NCI-H2081 (cell line): ENCODE measurements at regions not wholly inside any gene's neighbourhood (a gene's known extent, or its start where the extent isn't known, plus 50 kb on each side); places are given as distances from the start of the nearest gene placed in this dataset.

Source experiments
- DNase-seq, 2 experiments: peaks; one replicate each; lab custom pipeline; 2025; lab: John Stamatoyannopoulos, UW

- no peak for DNase-seq
Observed at GRCh38 chr13:111394211-111394922, 73.9 kb downstream of the TEX29 start.

- DNase-seq = no peak
Observed at GRCh38 chr13:111395511-111396393, 75.3 kb downstream of the TEX29 start.

GRCh38 chr13:111396457-111396856 lies 76.0 kb downstream of the TEX29 start:
- DNase-seq = no peak

- no peak for DNase-seq
Observed at GRCh38 chr13:111397202-111397880, 76.9 kb downstream of the TEX29 start.

- no peak for DNase-seq
Observed at GRCh38 chr13:111398196-111398595, 77.8 kb downstream of the TEX29 start.

- no peak for DNase-seq
Observed at GRCh38 chr13:111398715-111399299, 78.4 kb downstream of the TEX29 start.

- no peak for DNase-seq
Observed at GRCh38 chr13:111399334-111399733, 78.9 kb downstream of the TEX29 start.

- DNase-seq = no peak
Observed at GRCh38 chr13:111399776-111400538, 79.5 kb downstream of the TEX29 start.

GRCh38 chr13:111401151-111401550 lies 80.7 kb downstream of the TEX29 start:
- no peak for DNase-seq

GRCh38 chr13:111401755-111402154 lies 81.3 kb downstream of the TEX29 start:
- DNase-seq = no peak

- DNase-seq = no peak
Observed at GRCh38 chr13:111402441-111402840, 82.0 kb downstream of the TEX29 start.

- no peak for DNase-seq
Observed at GRCh38 chr13:111403266-111403665, 82.8 kb downstream of the TEX29 start.

GRCh38 chr13:111404746-111405145 lies 84.3 kb downstream of the TEX29 start:
- DNase-seq = no peak

GRCh38 chr13:111406636-111407035 lies 86.2 kb downstream of the TEX29 start:
- no peak for DNase-seq

GRCh38 chr13:111407381-111408131 lies 87.1 kb downstream of the TEX29 start:
- no peak for DNase-seq

GRCh38 chr13:111409413-111409812 lies 89.0 kb downstream of the TEX29 start:
- no peak for DNase-seq

GRCh38 chr13:111410232-111411021 lies 90.0 kb downstream of the TEX29 start:
- DNase-seq = no peak

- peak; percentile 43 to 61 for DNase-seq
Observed at GRCh38 chr13:111411151-111411858, 90.9 kb downstream of the TEX29 start.

- no peak for DNase-seq
Observed at GRCh38 chr13:111411919-111412650, 91.6 kb downstream of the TEX29 start.
